ENCODE measurements at regions not wholly inside any gene's neighbourhood (a gene's known extent, or its start where the extent isn't known, plus 50 kb on each side); places are given as distances from the start of the nearest gene placed in this dataset.

DNA sequence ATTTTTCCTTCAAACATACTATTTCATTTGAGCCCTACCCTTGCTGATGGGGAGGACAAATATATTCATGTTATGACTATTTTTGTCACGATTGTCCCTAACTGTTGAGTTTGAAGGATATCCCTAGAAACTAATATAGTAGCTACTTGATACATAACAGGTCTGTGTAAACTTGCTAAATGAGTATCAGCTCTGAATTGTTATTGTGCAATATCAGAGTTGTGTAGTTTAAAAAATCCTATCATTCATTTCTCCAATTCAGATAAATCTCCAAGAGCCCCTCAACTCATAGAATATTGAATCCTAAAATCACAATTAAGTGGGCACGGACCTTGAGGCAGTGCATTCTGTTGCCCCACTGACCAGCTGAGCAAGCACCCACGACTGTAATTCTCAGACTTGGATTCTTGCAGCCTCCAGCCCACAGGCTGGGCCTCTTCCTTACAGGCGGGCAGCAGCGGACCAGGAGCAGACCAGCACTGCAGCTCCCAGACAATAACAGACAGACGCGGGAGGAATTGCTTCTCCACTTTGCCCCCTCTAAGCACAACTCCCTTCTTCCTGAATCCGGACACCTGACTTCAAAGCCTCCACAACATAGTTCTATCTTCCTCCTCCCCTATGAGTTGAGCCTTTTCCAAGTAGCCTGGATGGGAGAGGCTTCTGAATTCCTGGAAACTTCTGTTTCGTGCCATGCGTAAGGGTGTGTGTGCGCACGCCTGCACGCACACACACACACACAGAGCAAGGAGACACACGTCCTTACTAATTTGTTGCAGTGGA lies 337.6 kb upstream of the ARGLU1 start:
- H3K9me3 ChIP-seq = no peaks in the 10 kb centered on the region
- POLR2A ChIA-PET = no interaction called here
- TF ChIP-seq, protein P1, sequence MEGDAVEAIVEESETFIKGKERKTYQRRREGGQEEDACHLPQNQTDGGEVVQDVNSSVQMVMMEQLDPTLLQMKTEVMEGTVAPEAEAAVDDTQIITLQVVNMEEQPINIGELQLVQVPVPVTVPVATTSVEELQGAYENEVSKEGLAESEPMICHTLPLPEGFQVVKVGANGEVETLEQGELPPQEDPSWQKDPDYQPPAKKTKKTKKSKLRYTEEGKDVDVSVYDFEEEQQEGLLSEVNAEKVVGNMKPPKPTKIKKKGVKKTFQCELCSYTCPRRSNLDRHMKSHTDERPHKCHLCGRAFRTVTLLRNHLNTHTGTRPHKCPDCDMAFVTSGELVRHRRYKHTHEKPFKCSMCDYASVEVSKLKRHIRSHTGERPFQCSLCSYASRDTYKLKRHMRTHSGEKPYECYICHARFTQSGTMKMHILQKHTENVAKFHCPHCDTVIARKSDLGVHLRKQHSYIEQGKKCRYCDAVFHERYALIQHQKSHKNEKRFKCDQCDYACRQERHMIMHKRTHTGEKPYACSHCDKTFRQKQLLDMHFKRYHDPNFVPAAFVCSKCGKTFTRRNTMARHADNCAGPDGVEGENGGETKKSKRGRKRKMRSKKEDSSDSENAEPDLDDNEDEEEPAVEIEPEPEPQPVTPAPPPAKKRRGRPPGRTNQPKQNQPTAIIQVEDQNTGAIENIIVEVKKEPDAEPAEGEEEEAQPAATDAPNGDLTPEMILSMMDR (IDR thresholded peaks at IDR 0.05; ENCODE audit: insufficient read depth in 1 of 2, low read depth in 1 of 2, low read length in 1 of 2, severe bottlenecking in 1 of 2, unreplicated experiment in 1 of 2) = no peak
- H3K4me3 Mint-ChIP-seq (ENCODE audit: unreplicated experiment) = no peak overlapping the region
- CTCF ChIA-PET = no interaction called here
- no peaks in the 10 kb centered on the region for H3K36me3 Mint-ChIP-seq (ENCODE audit: insufficient read depth, unreplicated experiment)
- DNase-seq = no peak
- no peaks in the 10 kb centered on the region for H3K27me3 ChIP-seq (replicated peaks; ENCODE audit: control insufficient read depth, insufficient read depth, low read length)
- H3K27me3 Mint-ChIP-seq (ENCODE audit: insufficient read depth, unreplicated experiment) = no peaks in the 10 kb centered on the region
- BruUV-seq (replicated peaks) = no TSS peak
- H3K4me1 Mint-ChIP-seq (ENCODE audit: low read depth, unreplicated experiment) = peaks cover 6% of the 10 kb centered on the region
- no peak overlapping the region for H3K27ac Mint-ChIP-seq (ENCODE audit: unreplicated experiment)
- no peak overlapping the region for H3K4me3 ChIP-seq (ENCODE audit: low read depth, low read length)
- no peaks in the 10 kb centered on the region for H3K4me1 ChIP-seq
- no peaks in the 10 kb centered on the region for H3K36me3 ChIP-seq (ENCODE audit: control insufficient read depth, insufficient read depth, low read length)
- no peaks in the 10 kb centered on the region for H3K9me3 Mint-ChIP-seq (ENCODE audit: unreplicated experiment)
- intact Hi-C loops (cut with micrococcal nuclease; ENCODE audit: unreplicated experiment) = no loop called here

DNA sequence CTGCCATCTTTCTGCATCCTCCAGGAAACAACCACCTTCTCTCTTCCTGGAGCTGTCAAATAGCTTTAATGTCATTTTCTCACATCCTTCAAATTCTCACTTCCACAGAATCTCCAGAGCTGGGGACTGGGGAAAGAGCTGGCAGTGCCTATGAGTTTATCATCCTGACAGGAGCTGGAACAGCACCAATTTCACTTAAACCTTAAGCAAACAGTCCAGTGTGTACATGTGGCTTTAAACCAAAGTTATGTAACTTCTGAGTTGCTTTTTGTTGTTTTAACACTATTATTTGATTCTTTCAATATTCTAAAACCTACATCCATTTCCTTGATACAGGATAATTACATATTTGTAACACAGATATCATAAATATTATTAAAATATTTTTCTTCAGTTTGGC lies 331.5 kb upstream of the ARGLU1 start:
- intact Hi-C loops (cut with micrococcal nuclease; ENCODE audit: unreplicated experiment) = loop anchor here (1.0 to 5.0 kb wide), 2 partner anchors 38 to 222 kb away; no protein-coding TSS in a partner anchor
- no peak overlapping the region for H3K27ac Mint-ChIP-seq (ENCODE audit: unreplicated experiment)
- CTCF ChIA-PET = interaction anchor here (0.6 kb wide), 1 partner anchor 117 kb away, joined by 5 read pairs; no protein-coding TSS in a partner anchor

DNA sequence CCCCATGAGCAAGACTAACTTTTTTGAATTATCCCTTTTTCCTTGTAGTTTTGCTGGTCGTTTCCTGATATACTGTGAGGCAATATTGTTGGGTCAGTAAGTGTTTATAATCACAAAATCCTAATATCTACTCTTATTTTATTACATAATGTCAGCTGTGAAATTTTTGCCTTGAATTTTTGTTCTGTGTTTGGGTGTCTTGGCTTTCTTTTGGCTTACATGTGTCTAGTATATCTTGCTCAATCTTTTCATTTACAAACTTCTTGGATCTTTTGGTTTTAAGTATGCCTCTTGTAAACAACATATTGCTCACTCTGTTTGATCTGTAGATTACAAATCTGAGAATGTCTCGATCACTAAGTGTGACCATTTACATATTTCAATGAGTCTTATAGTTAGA lies 330.3 kb upstream of the ARGLU1 start:
- intact Hi-C loops (cut with micrococcal nuclease; ENCODE audit: unreplicated experiment) = loop anchor here (5.0 kb wide), 1 partner anchor 221 kb away; no protein-coding TSS in a partner anchor
- H3K4me1 Mint-ChIP-seq (ENCODE audit: low read depth, unreplicated experiment) = peaks cover 7% of the 10 kb centered on the region
- Histone ChIP-seq H3K4me1 (peaks cover 7% of the 10 kb centered on the region; the same call in 1 of the 2 replicates), H3K27me3 (replicated peaks; ENCODE audit: control insufficient read depth, insufficient read depth, low read length) (no peaks in the 10 kb centered on the region), H3K36me3 (ENCODE audit: control insufficient read depth, insufficient read depth, low read length) (no peaks in the 10 kb centered on the region), H3K4me3 (ENCODE audit: low read depth, low read length) (no peak overlapping the region), H3K9me3 (no peaks in the 10 kb centered on the region)
- no peaks in the 10 kb centered on the region for H3K36me3 Mint-ChIP-seq (ENCODE audit: insufficient read depth, unreplicated experiment)
- no peaks in the 10 kb centered on the region for H3K9me3 Mint-ChIP-seq (ENCODE audit: unreplicated experiment)
- POLR2A ChIA-PET = no interaction called here
- CTCF ChIA-PET = no interaction called here
- no peak overlapping the region for H3K27ac Mint-ChIP-seq (ENCODE audit: unreplicated experiment)
- TF ChIP-seq, protein P1 (IDR thresholded peaks at IDR 0.05; ENCODE audit: insufficient read depth in 1 of 2, low read depth in 1 of 2, low read length in 1 of 2, severe bottlenecking in 1 of 2, unreplicated experiment in 1 of 2) = no peak
- no peak for DNase-seq
- no TSS peak for BruUV-seq (replicated peaks)
- no peaks in the 10 kb centered on the region for H3K27me3 Mint-ChIP-seq (ENCODE audit: insufficient read depth, unreplicated experiment)
- H3K4me3 Mint-ChIP-seq (ENCODE audit: unreplicated experiment) = no peak overlapping the region

More for the DNA sequence above, 331.5 kb upstream of the ARGLU1 start:
- Mint-ChIP-seq H3K4me1 (ENCODE audit: low read depth, unreplicated experiment) (peaks cover 7% of the 10 kb centered on the region), H3K36me3 (ENCODE audit: insufficient read depth, unreplicated experiment) (no peaks in the 10 kb centered on the region), H3K27me3 (ENCODE audit: insufficient read depth, unreplicated experiment) (no peaks in the 10 kb centered on the region), H3K9me3 (ENCODE audit: unreplicated experiment) (no peaks in the 10 kb centered on the region), H3K4me3 (ENCODE audit: unreplicated experiment) (no peak overlapping the region)
- no peaks in the 10 kb centered on the region for H3K27me3 ChIP-seq (replicated peaks; ENCODE audit: control insufficient read depth, insufficient read depth, low read length)
- POLR2A ChIA-PET = no interaction called here
- DNase-seq = peak; percentile 40 to 59
- BruUV-seq (replicated peaks) = no TSS peak
- no peak overlapping the region for H3K4me3 ChIP-seq (ENCODE audit: low read depth, low read length)
- TF ChIP-seq, protein P1 (IDR thresholded peaks at IDR 0.05; ENCODE audit: insufficient read depth in 1 of 2, low read depth in 1 of 2, low read length in 1 of 2, severe bottlenecking in 1 of 2, unreplicated experiment in 1 of 2) = no peak
- no peaks in the 10 kb centered on the region for H3K36me3 ChIP-seq (ENCODE audit: control insufficient read depth, insufficient read depth, low read length)
- peaks cover 7% of the 10 kb centered on the region; the same call in 1 of the 2 replicates for H3K4me1 ChIP-seq
- no peaks in the 10 kb centered on the region for H3K9me3 ChIP-seq
